ENCODE measurements at regions not wholly inside any gene's neighbourhood (a gene's known extent, or its start where the extent isn't known, plus 50 kb on each side); places are given as distances from the start of the nearest gene placed in this dataset.

- Histone ChIP-seq H3K36me3 (no peaks in the 10 kb centered on the region), H3K4me3 (replicated peaks in 1 of 3) (no peak overlapping the region), H3K27ac (no peak overlapping the region), H3K4me1 (no peaks in the 10 kb centered on the region), H3K9me3 (no peaks in the 10 kb centered on the region), H3K27me3 (no peaks in the 10 kb centered on the region)
- no peak for DNase-seq
- intact Hi-C loops (cut with DNase I), result no loop called here
- no peak for TF ChIP-seq CTCF (IDR thresholded peaks at IDR 0.05)
- no peak for TF ChIP-seq POLR2A (IDR thresholded peaks at IDR 0.05)
- 23 to 25% methylated on average over 2 of the region's 2 CpGs for WGBS, 2 donors
Measured at GRCh38 chr3:7847021-7847420, 654.6 kb upstream of the LMCD1 start.

GRCh38 chr3:7847521-7847920 is 654.1 kb upstream of the LMCD1 start:
- WGBS, 2 donors, result 81 to 82% methylated on average over 6 of the region's 6 CpGs
- no peaks in the 10 kb centered on the region for H3K27me3 ChIP-seq

GRCh38 chr3:7854266-7854665 is 647.4 kb upstream of the LMCD1 start:
- Histone ChIP-seq H3K27ac (no peak overlapping the region), H3K4me3 (replicated peaks in 1 of 3) (no peak overlapping the region), H3K36me3 (no peaks in the 10 kb centered on the region), H3K4me1 (no peaks in the 10 kb centered on the region), H3K27me3 (no peaks in the 10 kb centered on the region), H3K9me3 (no peaks in the 10 kb centered on the region)
- WGBS, 2 donors, result 87 to 94% methylated on average over 3 of the region's 3 CpGs
- intact Hi-C loops (cut with DNase I), result no loop called here
- no peak for DNase-seq
- no peak for TF ChIP-seq CTCF (IDR thresholded peaks at IDR 0.05)

More at GRCh38 chr3:7847521-7847920, 654.1 kb upstream of the LMCD1 start:
- Histone ChIP-seq H3K4me3 (replicated peaks in 1 of 3) (no peak overlapping the region), H3K4me1 (no peaks in the 10 kb centered on the region), H3K36me3 (no peaks in the 10 kb centered on the region), H3K9me3 (no peaks in the 10 kb centered on the region), H3K27ac (no peak overlapping the region)
- intact Hi-C loops (cut with DNase I), result no loop called here
- TF ChIP-seq CTCF (IDR thresholded peaks at IDR 0.05), result no peak
- no peak for DNase-seq

- Histone ChIP-seq H3K4me3 (replicated peaks in 1 of 3) (no peak overlapping the region), H3K27me3 (no peaks in the 10 kb centered on the region), H3K27ac (no peak overlapping the region), H3K9me3 (no peaks in the 10 kb centered on the region), H3K36me3 (no peaks in the 10 kb centered on the region), H3K4me1 (no peaks in the 10 kb centered on the region)
- intact Hi-C loops (cut with DNase I), result no loop called here
- no peak for DNase-seq
- 54 to 66% methylated on average over 5 of the region's 5 CpGs for WGBS, 2 donors
- TF ChIP-seq CTCF (IDR thresholded peaks at IDR 0.05) (no peak), POLR2A (IDR thresholded peaks at IDR 0.05) (no peak)
Measured at GRCh38 chr3:7854721-7855120, 646.9 kb upstream of the LMCD1 start.

GRCh38 chr3:7865611-7866010 is 636.0 kb upstream of the LMCD1 start:
- intact Hi-C loops (cut with DNase I), result no loop called here
- Histone ChIP-seq H3K27me3 (no peaks in the 10 kb centered on the region), H3K4me1 (no peaks in the 10 kb centered on the region), H3K27ac (no peak overlapping the region), H3K36me3 (no peaks in the 10 kb centered on the region), H3K4me3 (replicated peaks in 1 of 3) (no peak overlapping the region), H3K9me3 (no peaks in the 10 kb centered on the region)
- no peak for DNase-seq
- WGBS, 2 donors, result 89 to 90% methylated on average over 4 of the region's 4 CpGs
- TF ChIP-seq POLR2A (IDR thresholded peaks at IDR 0.05), result no peak
- no peak for TF ChIP-seq CTCF (IDR thresholded peaks at IDR 0.05)
